Heart left ventricle (tissue), 16 donors: ENCODE measurements at regions not wholly inside any gene's neighbourhood (a gene's known extent, or its start where the extent isn't known, plus 50 kb on each side); places are given as distances from the start of the nearest gene placed in this dataset.

ENCODE experiments used
- ATAC-seq, 4 donors: fragments of 200-7000 bp; cut with Tn5 transposase; one replicate each; pipeline ENCODE4 v1.9.1; 2020 to 2022; ENCODE audit warnings: moderate library complexity in 4 of 4, mild to moderate bottlenecking in 3 of 4, moderate number of reproducible peaks in 1 of 4
- DNase-seq, 5 donors: peaks; one replicate each; pipeline ENCODE4 v3.0.0-alpha.2; 2020
- H3K27ac ChIP-seq, 12 donors: fragments of 200-600 bp; sonication (generic) in 4 of 12; one replicate each; pipeline versions ENCODE4 v1.5.0 to v1.8.0; 2016 to 2022; ENCODE audit warnings: mild to moderate bottlenecking in 2 of 12
- H3K27me3 ChIP-seq, 9 donors: fragments of 200-600 bp; sonication (generic) in 2 of 9; one replicate each; pipeline versions ENCODE4 v1.5.1 to v1.8.0; 2016 to 2022; ENCODE audit warnings: mild to moderate bottlenecking in 3 of 9
- H3K36me3 ChIP-seq, 9 donors: fragments of 200-600 bp; sonication (generic) in 2 of 9; one replicate each; pipeline versions ENCODE4 v1.5.0 to v1.8.0; 2018 to 2022; ENCODE audit warnings: mild to moderate bottlenecking in 2 of 9
- H3K4me1 ChIP-seq, 12 donors: fragments of 200-600 bp; sonication (generic) in 4 of 12; one replicate each; pipeline versions ENCODE4 v1.5.0 to v1.8.0; 2016 to 2022; ENCODE audit warnings: mild to moderate bottlenecking in 3 of 12
- H3K4me3 ChIP-seq, 12 donors: fragments of 200-600 bp; sonication (generic) in 4 of 12; one replicate each; pipeline versions ENCODE4 v1.5.0 to v1.8.0; 2017 to 2022; ENCODE audit warnings: mild to moderate bottlenecking in 9 of 12, moderate library complexity in 4 of 12
- H3K9me3 ChIP-seq, 12 donors: fragments of 200-600 bp; sonication (generic) in 4 of 12; one replicate each; pipeline versions ENCODE4 v1.5.0 to v1.8.0; 2016 to 2022; ENCODE audit warnings: mild to moderate bottlenecking in 1 of 12
- POLR2A ChIP-seq, 2 donors: fragments of 450-650 bp; IDR thresholded peaks; one replicate each; pipeline ENCODE4 v1.6.1; 2017; ENCODE audit warnings: antibody characterized with exemption in 2 of 2, mild to moderate bottlenecking in 2 of 2, moderate library complexity in 2 of 2
- WGBS, 4 donors: extraction: QIAGEN DNeasy Blood & Tissue Kit in 2 of 4; methylation state at CpG; one replicate each; pipeline versions ENCODE4 v1.1.5 to v1.1.7; 2013 to 2018; 5-methylcytosine and 5-hydroxymethylcytosine counted together
- intact Hi-C, 10 donors: fragments of 100-400 bp; cut with DNase I; formaldehyde crosslinking; loops; one replicate each; pipeline versions ENCODE4 v1.11.1 to v1.14.2; 2022
- microRNA-seq, 4 donors: library from miRNA; unstranded; fragments of <30 nt; microRNA quantifications; one replicate each; pipeline versions ENCODE4 to v1.2.0, GENCODE V29; 2017 to 2020
- TF ChIP-seq, protein P1 (sequence below), 12 donors: fragments of 200-600 bp; sonication (generic) in 4 of 12; IDR thresholded peaks; one replicate each; pipeline versions ENCODE4 v1.5.0 to v1.8.0; 2018 to 2022; ENCODE audit warnings: antibody characterized with exemption in 12 of 12, mild to moderate bottlenecking in 5 of 12
- donor health status: ischemic (EF 13 %, LVEDD 7.1; RV severe dilation, severe dysfunction).
- donor health status: healthy with polysubstance abuse.
- donor health status: DM: no; HTN: yes; CAD: no.
- donor health status: DM: no; HTN: no; CAD: no.
- donor health status: ischemic (EF 25% LVEDD 6.9; RV normal size, moderate dysfunction).
- donor health status: ischemic (EF 25% LVEDD 5.7; RV mildly dilated, moderate dysfunction).
- donor health status: healthy.
- donor health status: DM: yes; HTN: yes; CAD: no.
- donor health status: ischemic (EF 35%, LVEDD 5.7; RV mildly dilated, moderate dysfunction).
- donor health status: nonischemic (EF 11% LVEDD 7.7; RV severe dilation, severe dysfunction).
- donor health status: DM: yes; HTN: yes; CAD: no.
- donor health status: PGD.
- donor health status: ischemic (EF 29% LVEDD 5.4; RV normal size, mild dysfunction).
- donor health status: nonischemic (EF 23%, LVEDD 6.1; RV moderate dilation, normal function).

DNA sequence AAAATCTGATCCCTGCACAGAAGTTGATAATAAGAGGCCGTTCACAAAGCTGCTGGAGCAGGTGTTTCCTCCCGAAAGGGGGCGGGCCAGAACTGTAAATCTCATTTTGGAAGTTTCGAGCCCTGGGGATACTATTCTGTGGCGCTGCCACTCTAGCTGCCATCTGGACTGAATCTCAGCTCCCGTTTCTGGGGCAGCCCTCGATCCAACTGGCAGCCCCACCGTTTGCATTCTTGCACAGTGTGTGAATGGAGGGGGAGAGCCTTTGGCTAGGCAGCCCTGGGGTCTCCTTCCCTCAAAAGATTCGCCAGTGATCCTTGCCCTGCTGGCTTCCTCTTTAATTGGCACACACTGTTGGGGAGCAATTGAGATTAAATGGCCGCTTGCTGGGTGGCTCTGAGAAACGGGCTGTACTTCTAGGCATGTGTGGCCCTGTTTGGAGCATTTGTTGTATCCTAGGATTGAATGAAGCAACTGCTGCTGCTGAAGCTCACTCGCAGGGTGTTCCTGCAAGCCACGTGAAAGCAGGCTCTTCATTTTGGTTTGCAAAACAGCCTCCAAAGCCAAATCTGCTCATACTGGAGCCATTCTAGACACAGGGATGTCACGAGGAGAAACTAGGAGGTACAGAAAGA is 57.2 kb upstream of the TOPAZ1 start:
- Histone ChIP-seq H3K27ac (no peak overlapping the region), H3K4me1 (no peaks in the 10 kb centered on the region), H3K36me3 (no peaks in the 10 kb centered on the region), H3K4me3 (no peak overlapping the region), H3K9me3 (no peaks in the 10 kb centered on the region), H3K27me3 (peaks cover 0 to 34% (median 0%) of the 10 kb centered on the region in 9 donors)
- DNase-seq (no peak), ATAC-seq (no peak)
- TF ChIP-seq, protein P1, sequence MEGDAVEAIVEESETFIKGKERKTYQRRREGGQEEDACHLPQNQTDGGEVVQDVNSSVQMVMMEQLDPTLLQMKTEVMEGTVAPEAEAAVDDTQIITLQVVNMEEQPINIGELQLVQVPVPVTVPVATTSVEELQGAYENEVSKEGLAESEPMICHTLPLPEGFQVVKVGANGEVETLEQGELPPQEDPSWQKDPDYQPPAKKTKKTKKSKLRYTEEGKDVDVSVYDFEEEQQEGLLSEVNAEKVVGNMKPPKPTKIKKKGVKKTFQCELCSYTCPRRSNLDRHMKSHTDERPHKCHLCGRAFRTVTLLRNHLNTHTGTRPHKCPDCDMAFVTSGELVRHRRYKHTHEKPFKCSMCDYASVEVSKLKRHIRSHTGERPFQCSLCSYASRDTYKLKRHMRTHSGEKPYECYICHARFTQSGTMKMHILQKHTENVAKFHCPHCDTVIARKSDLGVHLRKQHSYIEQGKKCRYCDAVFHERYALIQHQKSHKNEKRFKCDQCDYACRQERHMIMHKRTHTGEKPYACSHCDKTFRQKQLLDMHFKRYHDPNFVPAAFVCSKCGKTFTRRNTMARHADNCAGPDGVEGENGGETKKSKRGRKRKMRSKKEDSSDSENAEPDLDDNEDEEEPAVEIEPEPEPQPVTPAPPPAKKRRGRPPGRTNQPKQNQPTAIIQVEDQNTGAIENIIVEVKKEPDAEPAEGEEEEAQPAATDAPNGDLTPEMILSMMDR (IDR thresholded peaks at IDR 0.05) = no peak
- TF ChIP-seq POLR2A (IDR thresholded peaks at IDR 0.05) = no peak
- intact Hi-C loops = no loop called here
- 42 to 47% (median 43%) methylated on average over 14 of the region's 14 CpGs for WGBS, 4 donors

DNA sequence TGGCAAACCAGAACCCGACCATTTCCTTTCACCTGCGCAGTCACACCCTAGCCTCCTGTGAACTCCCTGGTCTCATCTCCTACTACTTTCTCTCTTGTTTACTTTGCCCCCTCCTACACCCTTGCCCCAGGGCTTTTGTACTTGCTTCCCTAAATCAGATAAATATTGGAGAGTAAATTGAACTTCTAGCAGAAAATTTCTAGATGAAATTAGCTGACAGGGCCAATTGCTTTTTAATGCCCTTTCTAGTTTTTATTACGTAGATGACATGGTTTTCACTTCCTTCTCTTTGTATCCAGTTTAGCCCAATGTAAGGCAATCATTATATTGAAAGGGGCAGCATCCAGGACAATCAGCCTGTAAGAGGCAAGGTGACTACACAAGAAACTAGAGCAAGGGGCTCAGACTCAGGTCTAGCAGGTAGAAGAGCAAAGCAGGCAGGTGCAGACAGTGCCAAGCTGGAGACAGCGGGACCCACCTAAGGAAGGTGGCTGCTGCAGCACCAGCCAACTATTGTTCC is 56.2 kb upstream of the TOPAZ1 start:
- ATAC-seq = no peak
- TF ChIP-seq POLR2A (IDR thresholded peaks at IDR 0.05) = no peak
- TF ChIP-seq, protein P1 (IDR thresholded peaks at IDR 0.05) = no peak
- DNase-seq = no peak
- Histone ChIP-seq H3K36me3 (no peaks in the 10 kb centered on the region), H3K27ac (no peak overlapping the region), H3K27me3 (peaks cover 0 to 39% (median 0%) of the 10 kb centered on the region in 9 donors), H3K4me1 (no peaks in the 10 kb centered on the region), H3K9me3 (no peaks in the 10 kb centered on the region), H3K4me3 (no peak overlapping the region)
- intact Hi-C loops = no loop called here
- 68 to 87% (median 79%) methylated on average over 4 of the region's 4 CpGs for WGBS, 4 donors

DNA sequence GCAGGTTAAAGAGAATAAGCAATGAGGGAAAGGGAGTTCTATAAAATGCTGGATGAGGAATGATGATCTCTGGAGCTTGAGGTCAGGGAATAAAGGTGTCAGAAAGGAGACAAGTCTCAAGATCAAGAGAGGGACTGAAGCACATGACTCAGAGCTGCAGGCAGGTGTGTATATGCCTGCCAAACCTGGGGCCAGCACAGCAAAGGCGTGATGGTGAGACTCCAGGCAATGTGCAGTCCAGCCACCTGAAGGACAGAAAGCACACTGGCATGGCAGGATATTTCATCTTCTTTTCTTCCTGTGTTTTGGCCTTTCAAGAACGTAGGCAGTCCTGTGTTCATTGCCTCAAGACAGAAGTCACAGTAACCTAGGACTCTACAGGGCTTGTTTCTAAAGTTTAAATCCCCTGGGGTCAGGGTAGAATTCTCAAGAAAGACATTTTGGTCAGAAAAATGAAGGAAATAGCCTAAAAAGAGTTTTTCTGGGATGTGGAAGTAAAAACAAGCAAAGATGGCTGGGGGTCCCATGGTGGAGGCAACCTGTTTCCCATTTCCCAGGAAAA is 55.5 kb upstream of the TOPAZ1 start:
- DNase-seq = no peak
- peaks cover 0 to 40% (median 0%) of the 10 kb centered on the region in 9 donors for H3K27me3 ChIP-seq
- peaks cover 0 to 1% (median 0%) of the 10 kb centered on the region in 12 donors for H3K9me3 ChIP-seq
- 61 to 69% (median 66%) methylated on average over 2 of the region's 2 CpGs for WGBS, 4 donors
- H3K4me1 ChIP-seq = no peaks in the 10 kb centered on the region
- no peaks in the 10 kb centered on the region for H3K36me3 ChIP-seq
- no peak for TF ChIP-seq POLR2A (IDR thresholded peaks at IDR 0.05)
- TF ChIP-seq, protein P1 (IDR thresholded peaks at IDR 0.05) = no peak
- intact Hi-C loops = no loop called here
- no peak for ATAC-seq
- H3K27ac ChIP-seq = no peak overlapping the region
- H3K4me3 ChIP-seq = no peak overlapping the region

DNA sequence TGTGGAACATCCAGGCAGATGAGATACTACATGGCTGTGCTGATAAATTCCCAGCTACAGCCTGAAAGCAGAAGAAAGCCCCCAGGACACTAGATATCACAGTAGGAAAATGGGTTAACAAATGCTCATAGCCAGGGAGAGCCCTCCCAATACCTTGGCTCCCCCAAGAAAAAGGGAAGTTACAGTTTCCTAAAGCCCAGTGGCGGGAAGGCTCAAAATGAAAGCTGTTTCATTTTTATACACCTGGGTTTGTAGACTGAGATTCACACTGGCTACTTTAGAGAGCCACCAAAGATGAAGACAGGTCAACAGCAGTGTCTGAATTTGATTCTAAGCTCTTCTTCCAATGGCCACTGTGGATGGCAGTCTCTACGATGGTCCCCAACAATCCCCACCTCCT is 55.0 kb upstream of the TOPAZ1 start:
- no peak for DNase-seq
- ATAC-seq = no peak
- Histone ChIP-seq H3K4me3 (no peak overlapping the region), H3K4me1 (no peaks in the 10 kb centered on the region), H3K36me3 (no peaks in the 10 kb centered on the region), H3K9me3 (peaks cover 0 to 6% (median 0%) of the 10 kb centered on the region in 12 donors), H3K27ac (no peak overlapping the region), H3K27me3 (peaks cover 0 to 40% (median 0%) of the 10 kb centered on the region in 9 donors)
- intact Hi-C loops = no loop called here
- WGBS, 4 donors = 33 to 58% (median 45%) methylated on average over 2 of the region's 2 CpGs
- TF ChIP-seq, protein P1 (IDR thresholded peaks at IDR 0.05) = no peak
- TF ChIP-seq POLR2A (IDR thresholded peaks at IDR 0.05) = no peak

Small RNA genes lying in the stretch of these regions (microRNA-seq; reads per million reads assigned to microRNA genes)
- gene MIR138-1 = 1.2 to 6.9 (median 5.1) reads per million in 4 donors
